ENCODE measurements at regions not wholly inside any gene's neighbourhood (a gene's known extent, or its start where the extent isn't known, plus 50 kb on each side); places are given as distances from the start of the nearest gene placed in this dataset.

- TF ChIP-seq POLR2A (IDR thresholded peaks at IDR 0.05) (no peak), CTCF (IDR thresholded peaks at IDR 0.05) (no peak)
Measured at GRCh38 chr1:168905633-168906032, 176.6 kb upstream of the DPT start.
